GM12892 (cell line): ENCODE measurements at regions not wholly inside any gene's neighbourhood (a gene's known extent, or its start where the extent isn't known, plus 50 kb on each side); places are given as distances from the start of the nearest gene placed in this dataset.

Source experiments
- POLR2A ChIP-seq: IDR thresholded peaks from 2 replicates; pipeline ENCODE4 v1.6.1; 2011; ENCODE audit warnings: low read depth, low read length, control low read depth
- POLR2AphosphoS5 ChIP-seq: IDR thresholded peaks from 2 replicates; pipeline ENCODE4 v1.6.1; 2011; ENCODE audit warnings: low read depth, low read length, control low read depth

DNA sequence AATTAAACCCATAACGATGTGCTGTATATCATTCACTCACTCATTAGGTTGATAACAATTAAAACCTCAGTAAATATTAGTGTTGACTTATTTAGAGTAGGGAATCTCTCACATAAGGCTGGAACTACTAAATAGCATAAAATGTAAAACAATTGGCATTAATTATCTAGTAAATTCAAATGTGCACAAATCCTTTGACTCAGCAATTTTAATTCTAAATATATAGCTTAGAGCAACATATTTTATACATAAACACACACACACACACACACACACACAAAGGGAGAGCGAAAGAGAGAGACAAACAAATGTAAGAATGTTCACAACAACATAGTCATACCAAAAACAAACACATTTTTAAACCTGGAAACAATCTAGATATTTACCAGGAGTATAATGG, 443.1 kb upstream of the KCNH7 start:
- no peak for TF ChIP-seq POLR2A
- TF ChIP-seq POLR2AphosphoS5, result no peak
